IPS-20b (cell line): ENCODE measurements at regions not wholly inside any gene's neighbourhood (a gene's known extent, or its start where the extent isn't known, plus 50 kb on each side); places are given as distances from the start of the nearest gene placed in this dataset.

Experiments
- H3K27ac ChIP-seq: one replicate; pipeline ENCODE4 v1.5.1; 2013; ENCODE audit warnings: low read length
- H3K27me3 ChIP-seq: 2 replicates; pipeline ENCODE4 v1.6.1; 2013; ENCODE audit warnings: mild to moderate bottlenecking, low read length, inconsistent platforms; ENCODE audit not compliant: insufficient read depth
- H3K36me3 ChIP-seq: 2 replicates; pipeline ENCODE4 v1.6.1; 2013; ENCODE audit warnings: low read depth, mild to moderate bottlenecking, inconsistent platforms, low read length, moderate library complexity; ENCODE audit not compliant: insufficient read depth
- H3K4me1 ChIP-seq: 2 replicates; pipeline ENCODE4 v1.6.1; 2013; ENCODE audit warnings: mild to moderate bottlenecking, control low read depth, inconsistent platforms, low read length, moderate library complexity; ENCODE audit not compliant: insufficient read depth
- H3K4me3 ChIP-seq: 2 replicates; pipeline ENCODE4 v1.5.1; 2013; ENCODE audit warnings: mild to moderate bottlenecking, low read length, inconsistent platforms
- H3K9ac ChIP-seq: 2 replicates; pipeline ENCODE4 v1.6.1; 2013; ENCODE audit warnings: low read depth, mild to moderate bottlenecking, inconsistent platforms, low read length, moderate library complexity
- H3K9me3 ChIP-seq: 2 replicates; pipeline ENCODE4 v1.6.1; 2013; ENCODE audit warnings: mild to moderate bottlenecking, low read depth, low read length, inconsistent platforms; ENCODE audit not compliant: insufficient read depth

DNA sequence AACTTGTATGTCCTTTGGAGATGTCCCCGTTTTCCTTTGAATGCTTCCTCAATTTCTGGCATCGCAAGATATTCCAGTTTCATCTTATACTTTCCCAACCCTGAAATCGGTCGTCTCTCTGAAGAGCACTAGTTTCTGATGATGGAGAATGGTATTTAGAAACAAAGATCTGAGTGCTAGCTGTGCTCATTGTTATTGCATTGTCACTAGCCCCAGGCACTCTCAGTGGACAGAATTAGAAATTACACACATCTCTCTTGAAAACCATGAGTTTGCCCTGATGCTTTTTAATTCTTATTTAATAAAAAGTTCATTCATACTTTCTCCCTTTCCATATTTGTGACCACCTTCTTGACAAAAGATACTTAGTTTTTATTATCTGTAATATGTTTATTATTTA is 67.7 kb downstream of the C9orf152 start:
- H3K4me3 ChIP-seq = no peak overlapping the region
- no peaks in the 10 kb centered on the region for H3K27me3 ChIP-seq
- no peak overlapping the region for H3K27ac ChIP-seq
- H3K4me1 ChIP-seq = no peaks in the 10 kb centered on the region
- no peaks in the 10 kb centered on the region for H3K9me3 ChIP-seq
- H3K9ac ChIP-seq = no peak overlapping the region
- peaks cover 41% of the 10 kb centered on the region for H3K36me3 ChIP-seq

DNA sequence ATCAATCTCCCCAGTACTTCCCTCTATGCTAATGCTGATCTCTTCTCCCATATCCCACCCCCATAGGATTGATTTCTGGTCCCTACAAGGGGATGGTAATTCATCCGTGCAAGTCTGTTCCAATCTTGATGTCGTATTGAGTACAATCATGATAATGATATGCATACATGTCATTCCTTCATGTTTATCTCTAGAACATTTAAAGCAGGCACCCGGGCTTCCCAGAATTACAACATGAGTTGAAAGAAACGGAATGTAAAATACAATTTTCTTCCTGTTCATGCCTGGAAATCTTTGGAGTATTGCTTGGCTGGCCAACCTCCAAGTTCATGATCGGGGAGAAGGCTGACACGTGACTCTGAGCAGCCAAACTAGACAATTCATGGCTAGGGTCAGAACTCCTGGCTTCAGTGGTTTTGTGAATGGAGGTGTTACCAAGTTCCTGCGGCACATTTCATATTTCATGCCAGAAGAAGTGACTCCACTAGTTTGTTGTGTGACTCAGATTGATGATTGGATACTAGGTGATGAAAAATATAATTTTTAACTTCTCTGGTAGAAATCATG is 66.6 kb downstream of the C9orf152 start:
- Histone ChIP-seq H3K9me3 (no peaks in the 10 kb centered on the region), H3K27me3 (no peaks in the 10 kb centered on the region), H3K4me3 (no peak overlapping the region), H3K27ac (no peak overlapping the region), H3K36me3 (peaks cover 37% of the 10 kb centered on the region), H3K9ac (no peak overlapping the region), H3K4me1 (no peaks in the 10 kb centered on the region)

DNA sequence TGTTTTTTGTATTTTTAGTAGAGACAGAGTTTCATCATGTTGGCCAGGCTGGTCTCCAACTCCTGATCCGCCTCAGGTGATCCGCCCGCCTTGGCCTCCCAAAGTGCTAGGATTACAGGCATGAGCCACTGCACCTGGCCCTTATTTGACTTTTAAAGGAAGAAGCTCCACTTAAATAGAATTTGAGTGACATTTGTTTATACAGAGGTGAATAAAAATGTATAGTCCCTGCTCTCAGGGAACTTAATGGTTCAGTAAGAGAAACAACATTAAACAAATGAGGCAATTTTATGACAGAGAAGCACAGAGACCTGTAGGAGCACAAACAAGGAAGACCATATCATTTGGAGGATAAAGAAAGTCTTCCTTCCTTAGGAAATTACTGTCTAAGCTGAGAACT is 65.7 kb downstream of the C9orf152 start:
- H3K4me1 ChIP-seq = no peaks in the 10 kb centered on the region
- no peak overlapping the region for H3K9ac ChIP-seq
- H3K27me3 ChIP-seq = no peaks in the 10 kb centered on the region

DNA sequence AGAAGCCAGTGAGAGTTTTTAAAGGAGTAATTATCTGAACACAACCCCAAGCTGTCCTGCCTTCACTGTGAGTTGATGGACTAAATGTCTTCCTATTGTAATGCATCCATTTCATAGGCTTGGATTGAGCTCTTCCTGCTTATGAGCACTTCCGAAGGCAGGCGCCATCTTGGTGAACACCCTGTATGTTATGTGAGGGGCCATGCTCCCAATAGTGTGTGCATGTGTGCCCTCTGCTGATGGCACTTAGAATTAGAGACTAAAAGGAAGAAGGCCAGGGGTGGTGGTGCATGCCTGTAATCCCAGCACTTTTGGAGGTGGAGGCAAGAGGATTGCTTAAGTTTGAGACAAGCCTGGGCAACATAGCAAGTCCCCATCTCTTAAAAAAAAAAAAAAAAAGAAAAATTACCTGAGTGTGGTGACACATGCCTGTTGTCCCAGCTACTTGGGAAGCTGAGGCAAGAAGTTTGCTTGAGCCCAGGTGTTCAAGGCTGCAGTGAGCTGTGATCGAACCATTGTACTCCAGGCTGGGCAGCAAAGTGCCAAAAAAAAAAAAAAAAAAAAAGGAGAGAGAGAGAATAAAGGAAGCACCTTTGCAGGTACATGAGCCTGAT is 65.0 kb downstream of the C9orf152 start:
- H3K9me3 ChIP-seq = no peaks in the 10 kb centered on the region
- no peak overlapping the region for H3K27ac ChIP-seq
- H3K27me3 ChIP-seq = no peaks in the 10 kb centered on the region
- no peak overlapping the region for H3K9ac ChIP-seq
- H3K4me3 ChIP-seq = no peak overlapping the region
- no peaks in the 10 kb centered on the region for H3K4me1 ChIP-seq
- H3K36me3 ChIP-seq = peaks cover 20% of the 10 kb centered on the region

More for the DNA sequence above, 65.7 kb downstream of the C9orf152 start:
- Histone ChIP-seq H3K4me3 (no peak overlapping the region), H3K36me3 (peaks cover 27% of the 10 kb centered on the region), H3K27ac (no peak overlapping the region), H3K9me3 (no peaks in the 10 kb centered on the region)

DNA sequence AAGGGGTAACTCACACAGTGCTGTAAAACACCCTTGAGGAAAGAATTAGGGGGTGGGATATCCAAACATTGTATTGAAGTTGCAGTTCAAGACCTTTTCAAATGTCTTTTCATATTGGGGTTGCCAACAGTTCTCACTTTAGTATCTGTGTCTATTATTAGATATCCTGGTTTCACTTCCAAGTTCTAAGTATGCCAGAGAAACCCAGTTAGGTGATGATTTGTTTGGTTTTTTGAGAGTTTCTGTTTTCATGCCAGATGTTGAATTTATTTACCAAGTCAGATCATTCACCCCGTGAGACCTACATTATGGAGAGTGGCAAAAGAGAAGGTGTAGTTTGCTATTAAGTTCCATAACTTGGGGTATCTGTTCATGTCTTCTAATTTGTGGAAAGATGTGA is 64.5 kb downstream of the C9orf152 start:
- no peaks in the 10 kb centered on the region for H3K4me1 ChIP-seq
- no peak overlapping the region for H3K27ac ChIP-seq
- no peaks in the 10 kb centered on the region for H3K9me3 ChIP-seq
- peaks cover 15% of the 10 kb centered on the region for H3K36me3 ChIP-seq
- no peaks in the 10 kb centered on the region for H3K27me3 ChIP-seq
- H3K4me3 ChIP-seq = no peak overlapping the region
- no peak overlapping the region for H3K9ac ChIP-seq

DNA sequence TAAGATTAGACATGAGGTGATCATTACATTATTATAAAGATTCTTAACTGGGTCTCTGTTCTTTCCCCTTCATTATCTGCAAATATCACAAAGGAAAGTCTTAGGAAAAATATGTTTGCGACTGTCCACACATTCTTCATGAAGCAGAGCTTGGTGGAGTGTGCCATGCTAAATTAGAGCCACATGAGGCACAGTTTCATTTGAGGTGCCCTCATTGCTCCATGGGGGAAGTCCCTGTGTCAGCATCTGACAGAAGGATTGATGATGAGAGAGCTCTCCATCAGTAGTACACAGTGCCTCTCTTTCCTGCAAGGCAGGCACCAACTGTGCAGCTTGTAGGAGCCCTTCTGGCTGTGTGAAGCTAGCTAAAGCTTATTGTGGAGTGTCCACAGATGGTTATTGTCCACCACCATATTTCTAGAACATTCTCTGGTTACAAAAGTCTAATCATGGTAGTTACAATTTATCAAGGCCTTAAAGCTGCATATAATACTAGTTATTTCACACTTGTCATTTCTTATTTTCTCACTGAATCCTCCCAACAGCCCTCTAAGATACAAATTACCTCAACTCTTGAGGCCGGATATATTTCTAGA is 63.9 kb downstream of the C9orf152 start:
- Histone ChIP-seq H3K27ac (no peak overlapping the region), H3K9ac (no peak overlapping the region), H3K36me3 (peaks cover 9% of the 10 kb centered on the region; the same call in 1 of the 2 replicates), H3K4me3 (no peak overlapping the region), H3K4me1 (no peaks in the 10 kb centered on the region), H3K27me3 (no peaks in the 10 kb centered on the region), H3K9me3 (no peaks in the 10 kb centered on the region)

DNA sequence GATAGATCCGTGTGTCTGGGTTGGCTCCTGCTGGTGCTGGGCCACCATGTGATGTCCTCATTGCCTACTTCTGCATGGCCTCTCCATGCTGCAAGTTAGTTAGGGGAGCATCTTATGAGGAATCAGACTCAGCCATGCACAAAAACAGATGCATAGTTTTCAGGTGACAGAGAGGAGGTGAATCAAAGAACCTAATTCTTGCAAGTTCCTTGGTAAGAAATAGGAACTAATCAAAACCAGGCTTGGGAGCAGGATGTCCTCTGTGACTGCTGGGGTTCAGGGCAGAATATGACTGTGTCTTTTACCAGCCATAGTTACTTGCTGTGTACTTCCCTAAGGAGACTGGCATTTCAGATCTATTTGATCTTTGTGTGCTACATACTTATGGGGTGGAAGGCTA is 61.6 kb downstream of the C9orf152 start:
- Histone ChIP-seq H3K9me3 (peaks cover 3% of the 10 kb centered on the region; the same call in 1 of the 2 replicates), H3K4me1 (no peaks in the 10 kb centered on the region), H3K27me3 (no peaks in the 10 kb centered on the region), H3K9ac (no peak overlapping the region), H3K36me3 (no peaks in the 10 kb centered on the region; the same call in 1 of the 2 replicates), H3K27ac (no peak overlapping the region), H3K4me3 (no peak overlapping the region)

DNA sequence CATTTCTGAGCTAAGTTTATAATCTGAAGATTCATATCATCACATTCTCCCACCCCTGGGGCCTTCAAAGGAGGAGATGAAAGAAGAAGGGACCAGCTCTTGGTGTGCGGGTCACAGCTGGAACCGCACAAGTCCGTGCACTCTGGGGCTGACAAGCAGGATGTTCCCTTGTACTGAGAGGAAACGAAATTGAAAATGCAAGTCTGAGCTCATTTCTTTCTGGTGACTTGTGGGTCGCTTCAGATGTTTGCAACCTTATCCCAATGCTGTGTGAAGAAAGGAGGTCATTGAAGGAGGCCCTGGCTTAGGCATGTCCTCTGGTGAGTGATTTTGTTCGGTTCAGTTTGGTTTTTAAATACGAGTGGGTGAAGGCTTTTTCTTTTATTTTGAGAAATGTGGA is 59.6 kb downstream of the C9orf152 start:
- H3K9me3 ChIP-seq = peaks cover 3% of the 10 kb centered on the region; the same call in 1 of the 2 replicates
- H3K4me1 ChIP-seq = no peaks in the 10 kb centered on the region
- H3K4me3 ChIP-seq = no peak overlapping the region
- H3K27me3 ChIP-seq = no peaks in the 10 kb centered on the region
- H3K36me3 ChIP-seq = no peaks in the 10 kb centered on the region; the same call in 1 of the 2 replicates
- H3K9ac ChIP-seq = no peak overlapping the region
- no peak overlapping the region for H3K27ac ChIP-seq

DNA sequence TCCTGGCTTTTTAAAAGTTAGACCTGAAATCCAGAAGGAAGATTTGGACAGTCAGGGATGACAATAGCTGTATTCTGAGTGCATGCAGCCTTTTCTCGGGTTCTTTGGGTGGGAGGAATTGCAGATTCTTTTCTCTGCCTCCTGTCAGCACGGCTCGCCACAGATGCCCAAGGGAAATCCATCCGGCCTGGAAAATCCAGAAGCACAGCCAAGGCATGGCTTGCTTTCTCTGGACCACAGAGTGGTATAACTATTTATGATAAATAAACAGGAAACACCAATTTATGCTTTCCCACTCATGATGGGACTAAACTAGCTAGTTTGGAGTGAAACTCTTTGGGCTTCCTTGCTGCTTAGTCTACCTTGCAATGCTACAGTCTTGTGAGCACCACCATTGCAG is 59.1 kb downstream of the C9orf152 start:
- Histone ChIP-seq H3K9me3 (peaks cover 3% of the 10 kb centered on the region; the same call in 1 of the 2 replicates), H3K4me1 (no peaks in the 10 kb centered on the region), H3K4me3 (no peak overlapping the region), H3K27me3 (no peaks in the 10 kb centered on the region), H3K36me3 (no peaks in the 10 kb centered on the region; the same call in 1 of the 2 replicates), H3K9ac (no peak overlapping the region), H3K27ac (no peak overlapping the region)
